Endothelial cell of umbilical vein (primary cell): ENCODE measurements at regions not wholly inside any gene's neighbourhood (a gene's known extent, or its start where the extent isn't known, plus 50 kb on each side); places are given as distances from the start of the nearest gene placed in this dataset.

ENCODE experiments used
- BruUV-seq: library from RNA; stranded (reverse); fragments of 400-500 nt; replicated peaks from 2 replicates; lab custom pipeline; 2021; lab: Mats Ljungman, UMichigan
- CTCF ChIA-PET: fragments of 300-600, 350-600 bp; sonication (Branson Sonifier 250); formaldehyde crosslinking; loops from one replicate; lab custom pipeline; 2021; ENCODE audit warnings: antibody characterized with exemption, inconsistent platforms; lab: Charles Lee
- POLR2A ChIA-PET: fragments of 300-600, 350-600 bp; sonication (Branson Sonifier 250); formaldehyde crosslinking; loops from one replicate; lab custom pipeline; 2021; ENCODE audit warnings: antibody characterized with exemption, inconsistent platforms; lab: Charles Lee
- DNase-seq: peaks from one replicate; pipeline ENCODE4 v3.0.0-alpha.2; 2011; ENCODE audit warnings: low read depth, low spot score
- FAIRE-seq: peaks from 2 replicates; lab custom pipeline; 2011; peaks lifted over from hg19 to GRCh38; lab: Jason Lieb, UNC
- H2AFZ ChIP-seq: 2 replicates; pipeline ENCODE4 v1.6.0; 2012; ENCODE audit warnings: low read depth, low read length, control low read depth, inconsistent platforms
- H3K27ac ChIP-seq: 2 replicates; pipeline ENCODE4 v1.5.1; 2011; ENCODE audit warnings: low read depth, mild to moderate bottlenecking, control low read depth, low read length, moderate library complexity; ENCODE audit not compliant: insufficient read depth
- H3K27me3 ChIP-seq, 2 experiments: 2 replicates each; pipeline versions ENCODE4 v1.6.0 to v1.6.1; 2011; ENCODE audit warnings: low read length in 2 of 2, mixed read lengths in 1 of 2; ENCODE audit not compliant: control insufficient read depth in 2 of 2, insufficient read depth in 2 of 2
- H3K36me3 ChIP-seq, 2 experiments: 2 replicates in 1 of 2; 3 replicates in 1 of 2; pipeline ENCODE4 v1.5.1; 2011; ENCODE audit warnings: low read length in 2 of 2, mild to moderate bottlenecking in 1 of 2, moderate library complexity in 1 of 2; ENCODE audit not compliant: control insufficient read depth in 2 of 2, insufficient read depth in 2 of 2; ENCODE audit errors: extremely low read depth in 1 of 2
- H3K4me1 ChIP-seq: 3 replicates; pipeline ENCODE4 v1.5.1; 2011; ENCODE audit warnings: mild to moderate bottlenecking, low read length; ENCODE audit not compliant: control insufficient read depth, insufficient read depth; ENCODE audit errors: extremely low read depth
- H3K4me2 ChIP-seq: 2 replicates; pipeline ENCODE4 v1.6.1; 2011; ENCODE audit warnings: low read length, control low read depth, mixed read lengths; ENCODE audit not compliant: insufficient read depth
- H3K4me3 ChIP-seq, 3 experiments: fragments of 200-600 bp in 1 of 3; sonication (generic), shearing (Covaris generic) in 1 of 3; replicated peaks in 1 of 3; 2 replicates each; pipeline ENCODE4 v1.5.1; 2011 to 2016; ENCODE audit warnings: control low read depth in 3 of 3, low read length in 3 of 3, mild to moderate bottlenecking in 2 of 3, inconsistent platforms in 1 of 3, low read depth in 1 of 3, moderate library complexity in 1 of 3; ENCODE audit not compliant: insufficient read depth in 1 of 3
- H3K79me2 ChIP-seq: 2 replicates; pipeline ENCODE4 v1.6.0; 2012; ENCODE audit warnings: low read length, inconsistent platforms; ENCODE audit not compliant: control insufficient read depth, insufficient read depth
- H3K9ac ChIP-seq: replicated peaks from 2 replicates; pipeline ENCODE3; 2011; ENCODE audit warnings: low read length, control low read depth; ENCODE audit not compliant: insufficient read depth; ENCODE audit errors: extremely low read depth
- H3K9me1 ChIP-seq: replicated peaks from 3 replicates; pipeline ENCODE4 v1.6.0; 2011; ENCODE audit warnings: mild to moderate bottlenecking, low read length; ENCODE audit not compliant: control insufficient read depth, insufficient read depth; ENCODE audit errors: extremely low read depth
- H3K9me3 ChIP-seq: replicated peaks from 2 replicates; pipeline ENCODE4 v1.5.1; 2012; ENCODE audit warnings: low read length, inconsistent platforms; ENCODE audit not compliant: control insufficient read depth, insufficient read depth
- H4K20me1 ChIP-seq: replicated peaks from 2 replicates; pipeline ENCODE3; 2011; ENCODE audit warnings: mild to moderate bottlenecking, low read length; ENCODE audit not compliant: control insufficient read depth, insufficient read depth; ENCODE audit errors: extremely low read depth
- CTCF ChIP-seq, 2 donors: IDR thresholded peaks; 1 replicate in 1 of 2; 2 replicates in 1 of 2; pipeline ENCODE4 v1.5.1; 2011; ENCODE audit warnings: low read length in 2 of 2, mild to moderate bottlenecking in 2 of 2, moderate library complexity in 2 of 2, control low read depth in 1 of 2, inconsistent platforms in 1 of 2, low read depth in 1 of 2; ENCODE audit not compliant: insufficient read depth in 1 of 2; ENCODE audit errors: extremely low read depth in 1 of 2
- EZH2 ChIP-seq: IDR thresholded peaks from 2 replicates; pipeline ENCODE4 v1.6.1; 2012; ENCODE audit warnings: borderline replicate concordance, low read depth, mild to moderate bottlenecking, moderate library complexity, low read length, inconsistent platforms; ENCODE audit not compliant: severe bottlenecking
- FOS ChIP-seq: IDR thresholded peaks from 2 replicates; pipeline ENCODE4 v1.6.1; 2011; ENCODE audit warnings: mild to moderate bottlenecking, low read length, moderate library complexity, borderline replicate concordance; ENCODE audit not compliant: insufficient read depth
- GATA2 ChIP-seq: IDR thresholded peaks from 2 replicates; pipeline ENCODE4 v1.7.0; 2011; ENCODE audit warnings: low read depth, mild to moderate bottlenecking, moderate library complexity, mixed read lengths, low read length; ENCODE audit not compliant: insufficient read length, insufficient read depth
- JUN ChIP-seq: IDR thresholded peaks from 2 replicates; pipeline ENCODE4 v1.6.1; 2011; ENCODE audit warnings: borderline replicate concordance, low read depth; ENCODE audit not compliant: insufficient read length, insufficient read depth
- MAX ChIP-seq: IDR thresholded peaks from 2 replicates; pipeline ENCODE4 v1.6.1; 2011; ENCODE audit not compliant: insufficient read depth, insufficient read length
- MYC ChIP-seq: IDR thresholded peaks from one replicate; pipeline ENCODE4 v1.6.1; 2011; ENCODE audit warnings: mild to moderate bottlenecking, low read depth, low read length
- POLR2A ChIP-seq: IDR thresholded peaks from 2 replicates; pipeline ENCODE4 v1.6.1; 2012; ENCODE audit warnings: low read depth, mild to moderate bottlenecking, control low read depth, low read length
- POLR2AphosphoS5 ChIP-seq: IDR thresholded peaks from 2 replicates; pipeline ENCODE4 v1.6.1; 2012; ENCODE audit warnings: low read depth, mild to moderate bottlenecking, control low read depth, low read length, moderate library complexity; ENCODE audit not compliant: insufficient read depth
- dilution Hi-C: fragments of 300-500 bp; cut with MboI; formaldehyde crosslinking; loops from one replicate; pipeline ENCODE4 v1.15.0; 2019; ENCODE audit warnings: low sequenced_read_pairs; ENCODE audit not compliant: extremely low pct_ligation_motif_present
- intact Hi-C: fragments of 100-400 bp; cut with micrococcal nuclease; formaldehyde crosslinking; loops from one replicate; pipeline ENCODE4 v1.10.0; 2022

DNA sequence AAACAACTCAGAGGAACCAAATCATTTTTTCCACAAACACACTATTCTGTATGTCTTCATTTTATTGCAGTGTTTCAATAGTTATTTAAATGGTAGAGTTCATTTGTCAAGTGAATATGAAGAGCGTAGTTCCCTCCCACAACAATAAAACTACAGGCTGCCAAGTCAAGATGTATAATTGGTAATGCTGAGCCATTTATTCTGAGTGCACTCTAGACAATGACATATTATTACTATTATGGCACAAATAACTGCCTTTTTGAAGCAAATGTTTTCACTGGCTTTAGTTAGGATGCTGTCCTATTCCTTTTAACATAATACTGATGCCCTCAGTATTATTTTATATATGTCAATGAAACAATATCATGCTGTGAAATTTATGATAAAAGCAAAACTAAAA, 102.7 kb upstream of the PCDH15 start:
- Histone ChIP-seq H3K27ac (no peak overlapping the region), H2AFZ (no peak overlapping the region), H3K4me1 (no peaks in the 10 kb centered on the region), H3K27me3 (no peaks in the 10 kb centered on the region), H3K9me3 (no peaks in the 10 kb centered on the region), H3K4me2 (no peak overlapping the region), H3K36me3 (no peaks in the 10 kb centered on the region), H3K4me3 (no peak overlapping the region), H3K9me1 (no peaks in the 10 kb centered on the region), H3K79me2 (no peaks in the 10 kb centered on the region), H3K9ac (no peak overlapping the region), H4K20me1 (no peaks in the 10 kb centered on the region)
- intact Hi-C loops (no loop called here), dilution Hi-C loops (no loop called here)
- FAIRE-seq: no peak
- CTCF ChIA-PET: no interaction called here
- POLR2A ChIA-PET: no interaction called here
- TF ChIP-seq POLR2AphosphoS5 (no peak), POLR2A (no peak), MYC (no peak), CTCF (IDR thresholded peaks at IDR 0.05; ENCODE audit: extremely low read depth in 1 of 2, insufficient read depth in 1 of 2, low read depth in 1 of 2, low read length in 2 of 2) (no peak), FOS (no peak), MAX (no peak), JUN (no peak), EZH2 (no peak), GATA2 (no peak)
- no peak for DNase-seq
- no TSS peak for BruUV-seq
